ENCODE measurements at regions not wholly inside any gene's neighbourhood (a gene's known extent, or its start where the extent isn't known, plus 50 kb on each side); places are given as distances from the start of the nearest gene placed in this dataset.

DNA sequence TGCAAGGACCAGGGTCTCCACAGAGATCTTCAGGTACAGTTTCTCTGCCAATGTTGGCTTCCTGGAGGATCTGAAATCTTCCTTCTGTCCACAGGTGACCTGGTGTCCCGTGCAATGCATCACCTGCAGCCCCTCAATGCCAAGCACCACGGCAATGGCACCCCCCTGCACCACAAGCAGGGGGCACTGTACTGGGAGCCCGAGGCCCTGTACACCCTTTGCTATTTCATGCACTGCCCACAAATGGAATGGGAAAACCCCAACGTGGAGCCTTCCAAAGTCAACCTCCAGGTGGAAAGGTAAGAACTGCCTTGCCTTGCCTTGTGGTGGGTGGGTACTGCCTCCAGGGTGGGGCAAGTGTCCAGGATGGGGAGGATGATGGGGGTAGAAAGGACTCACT is 141.8 kb upstream of the PWP1 start:
- no peak for TF ChIP-seq CSDC2 (CRISPR knock-in tag; IDR thresholded peaks at IDR 0.05)
- no peak for TF ChIP-seq OSR1 (CRISPR knock-in tag; IDR thresholded peaks at IDR 0.05)
- ATAC-seq: no peak

GRCh38 chr12:107544937-107545336 is 140.7 kb upstream of the PWP1 start:
- no peak for ATAC-seq
- TF ChIP-seq GLIS3 (CRISPR knock-in tag; IDR thresholded peaks at IDR 0.05): no peak
- TF ChIP-seq ZFP3 (CRISPR knock-in tag; IDR thresholded peaks at IDR 0.05): no peak
- no peak for TF ChIP-seq CSRNP3 (CRISPR knock-in tag; IDR thresholded peaks at IDR 0.05)
- TF ChIP-seq RARB (CRISPR knock-in tag; IDR thresholded peaks at IDR 0.05): no peak
- TF ChIP-seq TSHZ2 (CRISPR knock-in tag; IDR thresholded peaks at IDR 0.05): no peak

- TF ChIP-seq PATZ1 (CRISPR knock-in tag; IDR thresholded peaks at IDR 0.05; ENCODE audit: borderline replicate concordance): no peak
- TF ChIP-seq PPARA (CRISPR knock-in tag; IDR thresholded peaks at IDR 0.05; ENCODE audit: borderline replicate concordance): no peak
- TF ChIP-seq GLIS3 (CRISPR knock-in tag; IDR thresholded peaks at IDR 0.05): no peak
- no peak for TF ChIP-seq TCF4 (CRISPR knock-in tag; IDR thresholded peaks at IDR 0.05; ENCODE audit: borderline replicate concordance)
- TF ChIP-seq ZFP30 (CRISPR knock-in tag; IDR thresholded peaks at IDR 0.05): no peak
- no peak for TF ChIP-seq ZNF70 (CRISPR knock-in tag; IDR thresholded peaks at IDR 0.05)
- TF ChIP-seq CSRNP3 (CRISPR knock-in tag; IDR thresholded peaks at IDR 0.05): no peak
- TF ChIP-seq SNAI2 (CRISPR knock-in tag; IDR thresholded peaks at IDR 0.05): no peak
- no peak for TF ChIP-seq OSR1 (CRISPR knock-in tag; IDR thresholded peaks at IDR 0.05)
- no peak for ATAC-seq
These were observed 139.8 kb upstream of the PWP1 start for GRCh38 chr12:107545737-107546353.

DNA sequence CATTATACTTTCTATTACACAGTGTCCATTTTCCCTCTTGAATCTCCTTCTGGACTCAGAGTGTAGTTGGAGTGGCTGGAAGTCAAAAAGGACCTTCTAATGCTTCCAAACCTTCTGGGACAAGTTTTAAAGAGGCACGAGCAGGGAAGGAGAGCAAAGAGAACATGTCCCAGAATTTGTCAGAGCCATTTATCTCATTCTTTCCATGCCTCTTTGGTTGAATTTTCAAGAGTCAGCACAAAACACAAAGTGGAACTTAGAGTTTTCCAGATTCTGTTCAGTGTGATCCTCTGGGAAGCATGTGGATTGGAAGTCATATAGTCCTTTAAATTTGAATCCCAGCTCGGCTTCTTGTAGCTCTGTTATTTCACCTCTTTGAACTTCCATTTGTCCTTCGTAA is 138.2 kb upstream of the PWP1 start:
- no peak for ATAC-seq
- TF ChIP-seq, protein P1, sequence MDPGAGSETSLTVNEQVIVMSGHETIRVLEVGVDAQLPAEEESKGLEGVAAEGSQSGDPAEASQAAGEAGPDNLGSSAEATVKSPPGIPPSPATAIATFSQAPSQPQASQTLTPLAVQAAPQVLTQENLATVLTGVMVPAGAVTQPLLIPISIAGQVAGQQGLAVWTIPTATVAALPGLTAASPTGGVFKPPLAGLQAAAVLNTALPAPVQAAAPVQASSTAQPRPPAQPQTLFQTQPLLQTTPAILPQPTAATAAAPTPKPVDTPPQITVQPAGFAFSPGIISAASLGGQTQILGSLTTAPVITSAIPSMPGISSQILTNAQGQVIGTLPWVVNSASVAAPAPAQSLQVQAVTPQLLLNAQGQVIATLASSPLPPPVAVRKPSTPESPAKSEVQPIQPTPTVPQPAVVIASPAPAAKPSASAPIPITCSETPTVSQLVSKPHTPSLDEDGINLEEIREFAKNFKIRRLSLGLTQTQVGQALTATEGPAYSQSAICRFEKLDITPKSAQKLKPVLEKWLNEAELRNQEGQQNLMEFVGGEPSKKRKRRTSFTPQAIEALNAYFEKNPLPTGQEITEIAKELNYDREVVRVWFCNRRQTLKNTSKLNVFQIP (CRISPR knock-in tag; IDR thresholded peaks at IDR 0.05; ENCODE audit: borderline replicate concordance, low read depth): no peak
- TF ChIP-seq ZFP30 (CRISPR knock-in tag; IDR thresholded peaks at IDR 0.05) (no peak), ZFP3 (CRISPR knock-in tag; IDR thresholded peaks at IDR 0.05) (no peak)

- TF ChIP-seq ZFP3 (CRISPR knock-in tag; IDR thresholded peaks at IDR 0.05): no peak
- no peak for TF ChIP-seq CREB5 (CRISPR knock-in tag; IDR thresholded peaks at IDR 0.05; ENCODE audit: low read depth)
- no peak for TF ChIP-seq SNAI2 (CRISPR knock-in tag; IDR thresholded peaks at IDR 0.05)
- TF ChIP-seq, protein P1 (CRISPR knock-in tag; IDR thresholded peaks at IDR 0.05; ENCODE audit: borderline replicate concordance, low read depth): no peak
- TF ChIP-seq ISL1 (CRISPR knock-in tag; IDR thresholded peaks at IDR 0.05): no peak
- ATAC-seq: no peak
These were observed 135.7 kb upstream of the PWP1 start for GRCh38 chr12:107549651-107550480.
